HCT116 (cell line): ENCODE measurements at regions not wholly inside any gene's neighbourhood (a gene's known extent, or its start where the extent isn't known, plus 50 kb on each side); places are given as distances from the start of the nearest gene placed in this dataset.

ENCODE experiments used
- ATAC-seq: fragments of 200-7000 bp; cut with Tn5 transposase; 2 replicates; pipeline ENCODE4 v1.9.1; 2020; ENCODE audit warnings: mild to moderate bottlenecking, moderate library complexity
- BruUV-seq: library from RNA; stranded (reverse); fragments of 400-500 nt; replicated peaks from 2 replicates; lab custom pipeline; 2021; lab: Mats Ljungman, UMichigan
- CTCF ChIA-PET: fragments of 300-600 bp; sonication (Branson Sonifier 250); formaldehyde crosslinking; loops from one replicate; lab custom pipeline; 2021; ENCODE audit warnings: antibody characterized with exemption; lab: Charles Lee
- POLR2A ChIA-PET: fragments of 300-600, 350-600 bp; sonication (Branson Sonifier 250); formaldehyde crosslinking; loops from one replicate; lab custom pipeline; 2021; ENCODE audit warnings: antibody characterized with exemption; lab: Charles Lee
- RAD21 ChIA-PET, 2 experiments: fragments of 300-600 bp; sonication (Branson Sonifier 250); formaldehyde crosslinking; loops; one replicate each; lab custom pipeline; 2023; ENCODE audit warnings: low total read pairs in 2 of 2; ENCODE audit not compliant: uncharacterized antibody in 2 of 2, unreplicated experiment in 2 of 2, low non-redundant PET in 1 of 2; lab: Charles Lee
- DNase-seq: peaks from one replicate; pipeline ENCODE4 v3.0.0-alpha.2; 2010; ENCODE audit warnings: low read depth, low spot score
- H2AFZ ChIP-seq: fragments of 200-600 bp; shearing (Covaris generic), sonication (generic); 2 replicates; pipeline ENCODE4 v1.6.1; 2017; ENCODE audit warnings: low read depth, mixed run types, mixed read lengths, antibody characterized with exemption, low read length; ENCODE audit not compliant: poor library complexity, severe bottlenecking
- H3K27ac ChIP-seq: 2 replicates; pipeline ENCODE4 v1.5.1; 2012; ENCODE audit warnings: low read depth, low read length
- H3K27me3 ChIP-seq: fragments of 200-600 bp; sonication (generic); 2 replicates; pipeline ENCODE4 v1.6.1; 2016; ENCODE audit warnings: mixed run types, low read length, mixed read lengths; ENCODE audit not compliant: insufficient read depth
- H3K36me3 ChIP-seq, 2 experiments: fragments of 200-500 bp in 1 of 2; fragments of 200-600 bp in 1 of 2; sonication (Bioruptor generic) in 1 of 2; sonication (generic) in 1 of 2; 2 replicates each; pipeline versions ENCODE4 v1.5.1 to v1.6.1; 2014 to 2016; ENCODE audit warnings: low read length in 2 of 2, inconsistent platforms in 1 of 2, mixed read lengths in 1 of 2, mixed run types in 1 of 2; ENCODE audit not compliant: insufficient read depth in 2 of 2, control insufficient read depth in 1 of 2
- H3K4me1 ChIP-seq, 2 experiments: fragments of 200-600 bp in 1 of 2; sonication (generic) in 1 of 2; 2 replicates each; pipeline versions ENCODE4 v1.5.1 to v1.6.1; 2012 to 2017; ENCODE audit warnings: low read length in 2 of 2, inconsistent platforms in 1 of 2, mild to moderate bottlenecking in 1 of 2, mixed read lengths in 1 of 2, mixed run types in 1 of 2, moderate library complexity in 1 of 2; ENCODE audit not compliant: insufficient read depth in 2 of 2, control insufficient read depth in 1 of 2
- H3K4me2 ChIP-seq: fragments of 200-600 bp; sonication (generic); 2 replicates; pipeline ENCODE4 v1.6.1; 2017; ENCODE audit warnings: mixed run types, low read length, mixed read lengths
- H3K4me3 ChIP-seq, 2 experiments: fragments of 200-600 bp in 1 of 2; sonication (generic) in 1 of 2; replicated peaks in 1 of 2; 2 replicates each; pipeline ENCODE4 v1.5.1; 2011 to 2016; ENCODE audit warnings: low read length in 2 of 2, control low read depth in 1 of 2, low read depth in 1 of 2, mild to moderate bottlenecking in 1 of 2, mixed read lengths in 1 of 2, mixed run types in 1 of 2
- H3K79me2 ChIP-seq: fragments of 200-600 bp; sonication (generic); 2 replicates; pipeline ENCODE4 v1.6.1; 2017; ENCODE audit warnings: mild to moderate bottlenecking, mixed run types, low read length, moderate library complexity, mixed read lengths; ENCODE audit not compliant: insufficient read depth
- H3K9ac ChIP-seq: fragments of 200-600 bp; sonication (generic); 2 replicates; pipeline ENCODE4 v1.6.1; 2016; ENCODE audit warnings: low read length, mixed read lengths
- H3K9me2 ChIP-seq: fragments of 200-600 bp; sonication (generic), shearing (Covaris generic); 2 replicates; pipeline ENCODE4 v1.6.1; 2017; ENCODE audit warnings: mixed run types, mild to moderate bottlenecking, moderate library complexity; ENCODE audit not compliant: insufficient read depth
- H3K9me3 ChIP-seq, 2 experiments: fragments of 200-500 bp in 1 of 2; fragments of 200-600 bp in 1 of 2; sonication (Bioruptor generic) in 1 of 2; sonication (generic) in 1 of 2; 2 replicates each; pipeline ENCODE4 v1.6.1; 2014 to 2017; ENCODE audit warnings: low read length in 2 of 2, mixed read lengths in 2 of 2, inconsistent platforms in 1 of 2, low read depth in 1 of 2, mild to moderate bottlenecking in 1 of 2, mixed run types in 1 of 2, moderate library complexity in 1 of 2; ENCODE audit not compliant: control insufficient read depth in 1 of 2, insufficient read depth in 1 of 2
- H4K20me1 ChIP-seq: fragments of 200-600 bp; sonication (generic), shearing (Covaris generic); 2 replicates; pipeline ENCODE4 v1.6.1; 2017; ENCODE audit warnings: mixed run types, mild to moderate bottlenecking, moderate library complexity; ENCODE audit not compliant: insufficient read depth
- CBX3 ChIP-seq: IDR thresholded peaks from 2 replicates; pipeline ENCODE4 v1.6.1; 2012; ENCODE audit warnings: low read depth
- EGR1 ChIP-seq: IDR thresholded peaks from 2 replicates; pipeline ENCODE4 v1.6.1; 2012; ENCODE audit warnings: low read depth
- ELF1 ChIP-seq: IDR thresholded peaks from 2 replicates; pipeline ENCODE4 v1.6.1; 2012; ENCODE audit warnings: low read depth, borderline replicate concordance
- EZH2 ChIP-seq: fragments of 200-600 bp; sonication (generic); IDR thresholded peaks from 2 replicates; pipeline ENCODE4 v1.6.1; 2017; ENCODE audit warnings: antibody characterized with exemption, mixed run types
- EZH2phosphoT487 ChIP-seq: fragments of 200-600 bp; IDR thresholded peaks from 2 replicates; pipeline ENCODE4 v1.6.1; 2018; ENCODE audit warnings: antibody characterized with exemption, borderline replicate concordance
- JUND ChIP-seq: IDR thresholded peaks from 2 replicates; pipeline ENCODE4 v1.6.1; 2012
- POLR2A ChIP-seq: IDR thresholded peaks from 2 replicates; pipeline ENCODE4 v1.7.0; 2011; ENCODE audit warnings: borderline replicate concordance; ENCODE audit not compliant: insufficient read depth, insufficient read length; ENCODE audit errors: extremely low read depth
- POLR2AphosphoS5 ChIP-seq: IDR thresholded peaks from 2 replicates; pipeline ENCODE4 v1.6.1; 2011; ENCODE audit warnings: mild to moderate bottlenecking, low read depth, low read length, moderate library complexity
- REST ChIP-seq: IDR thresholded peaks from 2 replicates; pipeline ENCODE4 v1.6.1; 2012; ENCODE audit warnings: low read depth
- SRF ChIP-seq: IDR thresholded peaks from 2 replicates; pipeline ENCODE4 v1.6.1; 2012; ENCODE audit warnings: low read depth
- YY1 ChIP-seq: IDR thresholded peaks from 2 replicates; pipeline ENCODE4 v1.6.1; 2011; ENCODE audit warnings: low read length, low read depth, moderate library complexity, mild to moderate bottlenecking; ENCODE audit not compliant: insufficient replicate concordance; ENCODE audit errors: extremely low read depth
- ZFX ChIP-seq: fragments of 450-650 bp; IDR thresholded peaks from 2 replicates; pipeline ENCODE4 v1.6.1; 2017
- ZNF274 ChIP-seq: fragments of 200-500 bp; sonication (Bioruptor generic); IDR thresholded peaks from 2 replicates; pipeline ENCODE4 v1.6.1; 2014; ENCODE audit warnings: mild to moderate bottlenecking, low read depth, low read length, inconsistent platforms
- intact Hi-C: fragments of 100-400 bp; cut with micrococcal nuclease; formaldehyde crosslinking; loops from 2 replicates; pipeline ENCODE4 v1.10.0; 2022
- TF ChIP-seq, protein P1 (sequence below), 3 experiments: fragments of 200-600 bp in 1 of 3; sonication (generic) in 1 of 3; IDR thresholded peaks in 2 of 3; conservative IDR thresholded peaks in 1 of 3; 2 replicates each; pipeline ENCODE4 v1.5.1; 2012 to 2017; ENCODE audit warnings: low read depth in 2 of 3, low read length in 2 of 3, antibody characterized with exemption in 1 of 3, borderline replicate concordance in 1 of 3, control low read depth in 1 of 3, mild to moderate bottlenecking in 1 of 3, mixed read lengths in 1 of 3, mixed run types in 1 of 3, moderate library complexity in 1 of 3; ENCODE audit not compliant: insufficient read depth in 1 of 3
- TF ChIP-seq, protein P2 (sequence below): IDR thresholded peaks from 2 replicates; pipeline ENCODE4 v1.6.1; 2012
- TF ChIP-seq, protein P3 (sequence below): IDR thresholded peaks from 2 replicates; pipeline ENCODE4 v1.6.1; 2011; ENCODE audit warnings: mild to moderate bottlenecking, low read length, moderate library complexity; ENCODE audit not compliant: insufficient replicate concordance; ENCODE audit errors: extremely low read depth

GRCh38 chr4:141458501-141458900, 177.9 kb upstream of the IL15 start:
- TF ChIP-seq, protein P1, sequence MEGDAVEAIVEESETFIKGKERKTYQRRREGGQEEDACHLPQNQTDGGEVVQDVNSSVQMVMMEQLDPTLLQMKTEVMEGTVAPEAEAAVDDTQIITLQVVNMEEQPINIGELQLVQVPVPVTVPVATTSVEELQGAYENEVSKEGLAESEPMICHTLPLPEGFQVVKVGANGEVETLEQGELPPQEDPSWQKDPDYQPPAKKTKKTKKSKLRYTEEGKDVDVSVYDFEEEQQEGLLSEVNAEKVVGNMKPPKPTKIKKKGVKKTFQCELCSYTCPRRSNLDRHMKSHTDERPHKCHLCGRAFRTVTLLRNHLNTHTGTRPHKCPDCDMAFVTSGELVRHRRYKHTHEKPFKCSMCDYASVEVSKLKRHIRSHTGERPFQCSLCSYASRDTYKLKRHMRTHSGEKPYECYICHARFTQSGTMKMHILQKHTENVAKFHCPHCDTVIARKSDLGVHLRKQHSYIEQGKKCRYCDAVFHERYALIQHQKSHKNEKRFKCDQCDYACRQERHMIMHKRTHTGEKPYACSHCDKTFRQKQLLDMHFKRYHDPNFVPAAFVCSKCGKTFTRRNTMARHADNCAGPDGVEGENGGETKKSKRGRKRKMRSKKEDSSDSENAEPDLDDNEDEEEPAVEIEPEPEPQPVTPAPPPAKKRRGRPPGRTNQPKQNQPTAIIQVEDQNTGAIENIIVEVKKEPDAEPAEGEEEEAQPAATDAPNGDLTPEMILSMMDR (IDR thresholded peaks at IDR 0.05 in 2 of 3, conservative IDR thresholded peaks at IDR 0.05 in 1 of 3; ENCODE audit: borderline replicate concordance in 1 of 3, insufficient read depth in 1 of 3, low read depth in 2 of 3, low read length in 2 of 3) = no peak
- no peak for TF ChIP-seq POLR2AphosphoS5
- no peak for TF ChIP-seq EGR1
- TF ChIP-seq EZH2phosphoT487 = no peak
- no peak for TF ChIP-seq ELF1
- TF ChIP-seq REST = no peak
- no peak for TF ChIP-seq ZNF274
- TF ChIP-seq CBX3 = no peak
- TF ChIP-seq YY1 = no peak
- TF ChIP-seq SRF = no peak
- TF ChIP-seq, protein P2, sequence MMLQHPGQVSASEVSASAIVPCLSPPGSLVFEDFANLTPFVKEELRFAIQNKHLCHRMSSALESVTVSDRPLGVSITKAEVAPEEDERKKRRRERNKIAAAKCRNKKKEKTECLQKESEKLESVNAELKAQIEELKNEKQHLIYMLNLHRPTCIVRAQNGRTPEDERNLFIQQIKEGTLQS = no peak
- no peak for TF ChIP-seq EZH2
- TF ChIP-seq JUND = no peak
- TF ChIP-seq POLR2A = no peak
- no peak for TF ChIP-seq ZFX
- TF ChIP-seq, protein P3, sequence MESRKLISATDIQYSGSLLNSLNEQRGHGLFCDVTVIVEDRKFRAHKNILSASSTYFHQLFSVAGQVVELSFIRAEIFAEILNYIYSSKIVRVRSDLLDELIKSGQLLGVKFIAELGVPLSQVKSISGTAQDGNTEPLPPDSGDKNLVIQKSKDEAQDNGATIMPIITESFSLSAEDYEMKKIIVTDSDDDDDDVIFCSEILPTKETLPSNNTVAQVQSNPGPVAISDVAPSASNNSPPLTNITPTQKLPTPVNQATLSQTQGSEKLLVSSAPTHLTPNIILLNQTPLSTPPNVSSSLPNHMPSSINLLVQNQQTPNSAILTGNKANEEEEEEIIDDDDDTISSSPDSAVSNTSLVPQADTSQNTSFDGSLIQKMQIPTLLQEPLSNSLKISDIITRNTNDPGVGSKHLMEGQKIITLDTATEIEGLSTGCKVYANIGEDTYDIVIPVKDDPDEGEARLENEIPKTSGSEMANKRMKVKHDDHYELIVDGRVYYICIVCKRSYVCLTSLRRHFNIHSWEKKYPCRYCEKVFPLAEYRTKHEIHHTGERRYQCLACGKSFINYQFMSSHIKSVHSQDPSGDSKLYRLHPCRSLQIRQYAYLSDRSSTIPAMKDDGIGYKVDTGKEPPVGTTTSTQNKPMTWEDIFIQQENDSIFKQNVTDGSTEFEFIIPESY = no peak
- TF ChIP-seq, all 23 proteins: peak for 0
- BruUV-seq = no TSS peak

More at GRCh38 chr4:141458501-141458900, 177.9 kb upstream of the IL15 start:
- ChIA-PET RAD21 (no interaction called here), CTCF (no interaction called here), POLR2A (no interaction called here)
- H3K4me2 ChIP-seq = no peak overlapping the region
- H3K36me3 ChIP-seq = no peaks in the 10 kb centered on the region
- no peaks in the 10 kb centered on the region for H3K27me3 ChIP-seq
- DNase-seq (no peak), ATAC-seq (no peak)
- no peak overlapping the region for H2AFZ ChIP-seq
- intact Hi-C loops = no loop called here
- no peak overlapping the region for H3K9ac ChIP-seq
- H3K27ac ChIP-seq = no peak overlapping the region
- H3K4me1 ChIP-seq = peaks cover 0 to 9% of the 10 kb centered on the region in 2 experiments; a peak in 2 of 4 replicates
- H3K9me2 ChIP-seq = 0 out of 2 replicates have a peak, but pooled peaks cover 3% of the 10 kb centered on the region
- no peak overlapping the region for H3K4me3 ChIP-seq
- no peaks in the 10 kb centered on the region for H3K9me3 ChIP-seq
- H4K20me1 ChIP-seq = no peaks in the 10 kb centered on the region
- no peaks in the 10 kb centered on the region for H3K79me2 ChIP-seq
